ENCODE measurements at regions not wholly inside any gene's neighbourhood (a gene's known extent, or its start where the extent isn't known, plus 50 kb on each side); places are given as distances from the start of the nearest gene placed in this dataset.

DNA sequence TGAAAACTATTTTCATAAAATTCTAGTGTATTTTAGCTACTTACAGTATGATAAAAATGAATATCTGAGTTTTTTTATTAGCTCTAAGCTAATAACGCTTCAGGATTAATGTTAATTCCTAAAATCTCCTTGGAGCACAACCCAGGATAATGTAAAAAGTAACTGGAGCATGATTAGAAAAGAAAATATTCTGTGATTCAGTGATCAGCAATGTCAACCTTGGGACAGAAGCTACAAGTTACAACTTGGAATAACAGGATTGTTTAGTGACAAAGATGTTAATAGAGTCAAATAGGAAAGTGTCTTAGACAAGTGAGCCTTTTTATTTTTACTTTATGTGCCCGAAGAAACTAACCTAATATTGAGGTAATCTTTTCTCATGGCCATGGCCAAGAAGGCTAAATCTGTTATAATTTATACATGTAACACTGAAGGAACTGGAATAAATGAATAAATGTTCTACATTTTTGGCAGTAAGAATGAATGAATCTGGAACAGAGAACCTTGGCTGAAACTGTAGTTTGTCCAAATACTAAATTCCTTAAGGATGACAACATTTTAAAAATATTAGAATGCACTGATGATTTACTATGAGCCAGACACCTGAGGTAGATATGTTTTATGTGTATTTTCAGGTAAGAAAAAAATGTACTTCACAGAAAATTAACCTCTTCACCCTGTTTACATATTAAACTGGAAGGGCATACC is 994.0 kb downstream of the GRIK2 start:
- H3K4me1 ChIP-seq (ENCODE audit: control insufficient read depth in 4 of 4, insufficient read depth in 4 of 4, low read length in 3 of 4): no peaks in the 10 kb centered on the region
- H3K27ac ChIP-seq (ENCODE audit: low read depth in 1 of 2, low read length in 2 of 2): no peak overlapping the region
- H3K36me3 ChIP-seq (ENCODE audit: control insufficient read depth in 4 of 4, insufficient read depth in 3 of 4, low read depth in 1 of 4, low read length in 3 of 4): no peaks in the 10 kb centered on the region
- no peak for TF ChIP-seq GABPA (IDR thresholded peaks at IDR 0.05 in 1 of 2, conservative IDR thresholded peaks at IDR 0.05 in 1 of 2)
- no peak for TF ChIP-seq RAD21 (IDR thresholded peaks at IDR 0.05)
- TF ChIP-seq, protein P1, sequence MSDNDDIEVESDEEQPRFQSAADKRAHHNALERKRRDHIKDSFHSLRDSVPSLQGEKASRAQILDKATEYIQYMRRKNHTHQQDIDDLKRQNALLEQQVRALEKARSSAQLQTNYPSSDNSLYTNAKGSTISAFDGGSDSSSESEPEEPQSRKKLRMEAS (IDR thresholded peaks at IDR 0.05): no peak
- no peak for TF ChIP-seq HNF4A (conservative IDR thresholded peaks at IDR 0.05)
- TF ChIP-seq SP1 (IDR thresholded peaks at IDR 0.05): no peak
- 68% methylated on average over 2 of the region's 2 CpGs for WGBS
- no peak overlapping the region for H3K9ac ChIP-seq (ENCODE audit: low read depth in 1 of 2, low read length in 2 of 2)
- no peak overlapping the region for H3K4me3 ChIP-seq (ENCODE audit: low read depth in 1 of 3, low read length in 3 of 3)
- no peaks in the 10 kb centered on the region for H3K27me3 ChIP-seq (ENCODE audit: control insufficient read depth in 4 of 4, insufficient read depth in 4 of 4, low read length in 3 of 4)
- no peaks in the 10 kb centered on the region for H3K9me3 ChIP-seq (ENCODE audit: control insufficient read depth in 4 of 4, low read length in 3 of 4)
- DNase-seq (ENCODE audit: low spot score): no peak

DNA sequence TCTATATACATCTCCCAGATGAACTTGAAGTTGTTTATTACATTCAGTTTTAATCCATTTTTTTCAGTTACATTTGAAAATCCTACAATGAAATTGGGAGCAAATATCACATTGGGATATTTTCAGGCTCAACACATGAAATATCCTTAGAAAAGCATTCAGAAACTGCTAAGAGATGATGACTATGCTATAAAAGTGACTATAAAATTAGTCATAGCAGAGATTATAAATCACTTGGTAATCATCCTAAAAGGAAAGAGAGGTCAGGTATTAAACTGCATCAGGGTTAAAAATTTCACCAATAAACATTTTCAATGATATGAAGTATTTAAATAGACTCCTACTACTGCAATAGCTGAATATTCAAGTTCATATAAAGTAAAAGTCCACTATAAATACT is 987.7 kb downstream of the GRIK2 start:
- Histone ChIP-seq H3K4me3 (ENCODE audit: low read depth in 1 of 3, low read length in 3 of 3) (no peak overlapping the region), H3K9ac (ENCODE audit: low read depth in 1 of 2, low read length in 2 of 2) (no peak overlapping the region), H3K4me1 (ENCODE audit: control insufficient read depth in 4 of 4, insufficient read depth in 4 of 4, low read length in 3 of 4) (no peaks in the 10 kb centered on the region), H3K27me3 (ENCODE audit: control insufficient read depth in 4 of 4, insufficient read depth in 4 of 4, low read length in 3 of 4) (no peaks in the 10 kb centered on the region), H3K27ac (ENCODE audit: low read depth in 1 of 2, low read length in 2 of 2) (no peak overlapping the region), H3K9me3 (ENCODE audit: control insufficient read depth in 4 of 4, low read length in 3 of 4) (no peaks in the 10 kb centered on the region), H3K36me3 (ENCODE audit: control insufficient read depth in 4 of 4, insufficient read depth in 3 of 4, low read depth in 1 of 4, low read length in 3 of 4) (no peaks in the 10 kb centered on the region)
- DNase-seq (ENCODE audit: low spot score): no peak
- TF ChIP-seq ZBTB33 (IDR thresholded peaks at IDR 0.05): no peak
- TF ChIP-seq NR2F2 (IDR thresholded peaks at IDR 0.05): no peak

GRCh38 chr6:102356170-102356569 is 962.7 kb downstream of the GRIK2 start:
- Histone ChIP-seq H3K9me3 (ENCODE audit: control insufficient read depth in 4 of 4, low read length in 3 of 4) (no peaks in the 10 kb centered on the region), H3K27me3 (ENCODE audit: control insufficient read depth in 4 of 4, insufficient read depth in 4 of 4, low read length in 3 of 4) (no peaks in the 10 kb centered on the region), H3K27ac (ENCODE audit: low read depth in 1 of 2, low read length in 2 of 2) (no peak overlapping the region), H3K4me3 (ENCODE audit: low read depth in 1 of 3, low read length in 3 of 3) (no peak overlapping the region), H3K4me1 (ENCODE audit: control insufficient read depth in 4 of 4, insufficient read depth in 4 of 4, low read length in 3 of 4) (no peaks in the 10 kb centered on the region), H3K36me3 (ENCODE audit: control insufficient read depth in 4 of 4, insufficient read depth in 3 of 4, low read depth in 1 of 4, low read length in 3 of 4) (no peaks in the 10 kb centered on the region), H3K9ac (ENCODE audit: low read depth in 1 of 2, low read length in 2 of 2) (no peak overlapping the region)
- no peak for DNase-seq (ENCODE audit: low spot score)
- TF ChIP-seq RAD21 (IDR thresholded peaks at IDR 0.05) (no peak), SP1 (IDR thresholded peaks at IDR 0.05) (no peak), HNF4G (IDR thresholded peaks at IDR 0.05) (no peak), ATF3 (IDR thresholded peaks at IDR 0.05) (no peak), FOXA2 (IDR thresholded peaks at IDR 0.05) (no peak), CTCF (IDR thresholded peaks at IDR 0.05; ENCODE audit: low read depth, low read length, missing input control) (no peak), JUND (IDR thresholded peaks at IDR 0.05) (no peak), YY1 (IDR thresholded peaks at IDR 0.05) (no peak), REST (IDR thresholded peaks at IDR 0.05) (no peak), FOXA1 (IDR thresholded peaks at IDR 0.05) (no peak), GABPA (IDR thresholded peaks at IDR 0.05 in 1 of 2, conservative IDR thresholded peaks at IDR 0.05 in 1 of 2) (no peak), NR2F2 (IDR thresholded peaks at IDR 0.05) (no peak), HNF4A (conservative IDR thresholded peaks at IDR 0.05) (no peak), EGR1 (IDR thresholded peaks at IDR 0.05; ENCODE audit: low read depth in 2 of 2) (no peak), RXRA (IDR thresholded peaks at IDR 0.05) (no peak), TAF1 (conservative IDR thresholded peaks at IDR 0.05) (no peak)
- TF ChIP-seq, protein P1 (IDR thresholded peaks at IDR 0.05): no peak
- WGBS: 66% methylated on average over 8 of the region's 8 CpGs

Measured in liver (tissue), 8 donors.